GM21390 (cell line): ENCODE measurements at regions not wholly inside any gene's neighbourhood (a gene's known extent, or its start where the extent isn't known, plus 50 kb on each side); places are given as distances from the start of the nearest gene placed in this dataset.
"Not testable (repeated sequence)": the region's sequence is repeated elsewhere in the genome, so short reads cannot be mapped to it uniquely, and the experiment has no call there.

Source experiments
- ATAC-seq: cut with Tn5 transposase; IDR thresholded peaks from one replicate; pipeline ENCODE4 v1.9.1; 2021; ENCODE audit not compliant: unreplicated experiment

DNA sequence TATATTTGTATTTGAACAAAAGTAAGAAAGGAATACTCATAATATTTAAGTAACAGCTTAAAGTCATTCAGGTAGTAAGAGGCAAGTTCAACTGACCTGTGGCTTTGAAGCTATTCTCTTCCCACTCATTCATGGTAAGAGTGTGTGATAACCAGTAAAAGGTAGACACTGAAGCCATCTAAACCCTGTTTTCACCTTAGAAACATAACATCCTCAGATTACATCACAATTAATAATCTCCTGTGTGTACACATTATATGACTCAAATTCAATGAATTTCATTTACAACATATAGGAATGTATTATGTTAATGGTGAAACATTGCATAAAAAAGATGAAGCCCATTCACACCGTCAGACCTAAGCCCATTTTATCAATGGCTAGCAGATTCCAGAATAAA is 364.8 kb upstream of the SNX7 start:
- ATAC-seq: no peak

DNA sequence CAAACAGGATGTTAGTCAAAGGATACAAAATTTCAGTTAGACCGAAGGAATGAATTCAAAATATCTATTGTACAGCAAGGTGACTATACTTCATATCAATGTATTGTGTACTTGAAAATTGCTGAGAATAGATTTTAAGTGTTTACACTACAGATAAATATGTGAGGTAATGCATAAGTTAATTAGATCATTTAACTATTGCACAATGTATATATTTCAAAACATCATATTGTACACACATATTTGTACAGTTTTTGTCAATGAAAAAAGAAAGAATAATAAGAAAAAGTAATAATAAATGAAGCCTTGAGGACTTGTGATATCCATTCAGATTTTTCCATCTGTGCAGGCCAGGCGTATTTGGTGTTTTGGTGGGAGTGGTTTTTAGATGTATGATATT is 367.4 kb upstream of the SNX7 start:
- no peak for ATAC-seq

DNA sequence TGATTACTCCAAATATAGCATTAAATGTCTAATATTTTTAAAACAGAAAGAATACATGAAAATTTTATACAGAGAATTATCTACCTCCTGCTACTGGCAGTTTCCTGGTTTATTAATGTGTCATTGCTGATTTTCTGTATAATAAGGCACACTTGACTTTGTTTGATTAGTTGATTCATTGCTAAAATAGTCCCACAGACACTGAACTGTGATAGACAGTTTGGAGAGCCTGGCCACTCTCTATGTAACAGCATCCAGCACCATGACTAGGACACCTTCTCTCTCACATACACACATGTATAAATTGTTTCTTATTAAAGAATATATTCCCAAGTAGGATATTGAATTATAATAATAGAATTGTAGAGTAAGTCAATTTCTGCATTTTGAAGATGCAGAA is 368.5 kb upstream of the SNX7 start:
- ATAC-seq: no peak

DNA sequence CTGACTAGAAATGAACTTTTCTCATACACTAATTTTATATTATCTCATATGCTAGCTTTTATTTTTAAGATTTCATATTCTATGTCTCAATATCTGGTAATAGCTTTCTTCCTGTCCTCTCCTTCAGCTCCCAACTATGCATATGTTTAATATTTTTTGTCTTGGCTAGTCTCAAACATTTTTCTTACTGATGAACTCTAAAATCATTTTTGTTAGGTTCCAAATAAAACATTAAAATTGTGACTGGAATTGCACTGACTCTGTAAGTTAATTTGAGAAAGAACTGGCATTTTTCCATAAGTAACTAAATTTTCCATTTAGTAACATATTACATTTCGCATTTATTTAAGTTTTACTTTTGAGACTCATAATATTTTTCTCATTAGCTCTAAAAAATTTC is 368.5 kb upstream of the DPYD start:
- ATAC-seq: no peak

DNA sequence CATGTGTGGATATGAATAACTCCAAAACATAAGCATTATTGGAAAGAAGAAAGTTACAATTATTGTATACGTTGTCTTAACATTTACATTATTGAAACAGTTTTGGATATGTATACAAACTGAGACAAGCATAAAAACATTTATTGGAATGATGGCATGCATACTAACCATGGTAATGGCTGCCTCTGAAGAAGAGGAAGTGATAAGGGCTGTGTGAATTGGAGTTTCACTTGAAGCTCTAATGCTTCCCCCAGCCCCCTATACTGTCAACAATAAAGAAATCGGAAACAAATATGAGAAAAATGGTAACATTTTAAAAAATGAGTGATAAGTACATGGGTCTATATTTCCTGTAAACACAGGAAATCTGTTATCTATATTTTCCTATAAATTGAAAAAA is 367.7 kb upstream of the DPYD start:
- ATAC-seq: no peak

DNA sequence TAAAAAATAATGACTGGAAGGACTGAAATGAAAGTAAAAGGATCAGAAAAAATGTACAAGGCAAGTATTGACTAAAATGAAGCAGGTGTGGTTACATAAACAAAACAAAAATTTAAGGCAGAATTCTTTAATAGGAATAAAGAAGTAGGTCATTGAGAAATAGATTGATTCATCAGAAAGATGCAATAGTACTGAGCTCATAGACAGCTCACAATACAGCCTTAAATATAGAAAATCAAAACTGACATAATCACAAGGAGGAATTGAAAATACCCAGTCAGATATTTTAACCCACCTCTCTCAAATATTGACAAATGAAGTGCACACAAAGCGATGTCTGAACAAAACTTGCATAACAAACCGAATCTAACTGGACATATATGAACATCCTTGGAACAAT is 366.8 kb upstream of the DPYD start:
- ATAC-seq: no peak

DNA sequence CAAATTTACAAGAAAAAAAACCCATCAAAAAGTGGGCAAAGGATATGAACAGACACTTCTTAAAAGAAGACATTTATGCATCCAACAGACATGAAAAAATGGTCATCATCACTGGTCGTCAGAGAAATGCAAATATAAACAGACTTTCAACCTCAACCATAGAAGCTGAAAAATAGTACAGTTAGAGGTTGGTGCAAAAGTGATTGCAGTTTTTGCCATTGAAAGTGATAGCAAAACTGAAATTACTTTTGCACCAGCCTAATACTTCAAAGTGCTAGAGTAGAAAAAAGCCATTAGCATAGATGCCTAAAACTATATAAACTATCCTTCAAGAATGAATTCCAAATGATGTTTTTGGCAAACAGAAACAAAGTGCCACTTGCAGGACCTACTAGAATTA is 365.8 kb upstream of the DPYD start:
- ATAC-seq: peak; percentile 52

DNA sequence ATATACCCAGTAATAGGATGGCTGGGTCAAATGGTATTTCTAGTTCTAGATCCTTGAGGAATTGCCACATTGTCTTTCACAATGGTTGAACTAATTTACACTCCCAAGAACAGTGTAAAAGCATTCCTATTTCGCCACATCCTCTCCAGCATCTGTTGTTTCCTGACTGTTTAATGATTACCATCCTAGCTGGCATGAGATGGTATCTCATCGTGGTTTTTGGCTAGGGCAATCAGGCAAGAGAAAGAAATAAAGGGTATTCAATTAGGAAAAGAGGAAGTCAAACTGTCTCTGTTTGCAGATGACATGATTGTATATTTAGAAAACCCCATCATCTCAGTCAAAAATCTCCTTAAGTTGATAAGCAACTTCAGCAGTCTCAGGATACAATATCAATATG is 364.5 kb upstream of the DPYD start:
- ATAC-seq: not testable (repeated sequence)

DNA sequence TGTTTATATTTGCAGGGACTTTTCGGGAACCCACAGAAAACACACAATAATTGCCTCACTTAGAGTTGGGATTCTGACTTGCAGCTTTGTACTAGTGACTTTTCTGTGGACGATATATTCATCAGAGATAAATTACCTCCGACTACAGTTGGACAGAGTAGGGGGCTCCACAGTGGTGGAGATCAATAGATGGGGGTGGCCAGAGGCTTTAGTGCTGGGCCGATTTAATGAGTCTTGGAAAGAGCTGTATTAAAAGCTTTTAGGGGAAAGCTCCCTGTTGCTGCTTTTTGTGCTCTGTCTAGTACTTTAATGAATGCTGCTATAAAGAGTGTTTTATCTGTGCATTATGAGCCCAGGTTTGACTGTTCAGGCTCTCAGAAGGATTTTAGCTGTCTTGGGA is 359.2 kb upstream of the DPYD start:
- ATAC-seq: no peak

DNA sequence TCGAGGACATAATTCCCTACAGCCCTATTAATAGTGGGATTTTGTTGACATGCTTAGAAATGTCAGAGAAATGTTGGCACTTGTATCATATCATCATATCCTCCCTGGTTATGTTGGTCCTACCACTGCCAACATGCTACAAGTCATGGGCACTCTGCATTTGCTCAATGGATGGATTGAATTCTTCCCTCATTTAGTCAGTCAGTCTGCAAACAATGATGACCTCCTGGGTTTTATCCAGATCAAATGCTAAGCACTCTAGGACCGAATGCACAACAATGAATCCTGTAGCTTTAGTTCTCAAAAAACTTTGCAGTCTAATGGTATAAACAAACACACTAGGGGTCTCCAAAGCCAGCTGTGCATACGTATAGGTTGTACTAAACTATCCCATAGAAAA is 357.2 kb upstream of the DPYD start:
- ATAC-seq: no peak

DNA sequence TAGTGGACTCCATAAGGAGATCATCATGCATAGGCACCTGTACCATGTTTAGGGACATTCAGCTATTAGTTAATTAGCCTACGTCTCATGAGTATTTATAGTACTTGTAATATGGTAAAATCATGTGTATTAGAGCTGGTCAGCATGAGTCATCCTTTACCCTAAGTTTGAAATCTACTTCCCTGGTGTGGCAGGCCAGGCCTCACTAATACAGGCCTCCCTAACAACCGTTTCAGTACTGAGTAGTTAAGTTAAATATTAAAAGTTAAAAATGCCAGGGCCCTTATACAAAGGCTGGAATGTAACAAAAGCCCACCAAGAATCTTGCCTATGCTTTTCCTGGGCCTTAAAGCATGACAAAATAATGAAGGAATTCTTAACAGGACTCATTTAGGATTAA is 356.3 kb upstream of the DPYD start:
- ATAC-seq: no peak

DNA sequence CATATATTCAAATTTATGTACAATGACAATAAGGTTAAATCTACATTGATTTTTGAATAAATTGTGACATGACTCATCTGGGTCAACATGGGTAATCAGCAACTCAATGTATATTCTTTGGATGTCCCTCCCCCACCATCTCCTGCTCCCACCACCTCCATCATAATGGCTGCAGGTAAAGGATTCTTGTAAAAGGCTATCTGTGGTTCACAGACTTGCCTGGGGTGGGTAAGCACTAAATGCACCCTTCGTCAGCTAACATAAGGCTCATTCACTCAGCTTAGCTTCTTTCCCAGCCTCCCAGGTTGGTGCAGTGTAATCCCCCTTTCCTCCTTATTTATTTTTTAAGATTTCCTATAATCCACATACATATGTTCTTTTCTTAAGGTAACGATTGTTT is 355.7 kb upstream of the DPYD start:
- no peak for ATAC-seq

DNA sequence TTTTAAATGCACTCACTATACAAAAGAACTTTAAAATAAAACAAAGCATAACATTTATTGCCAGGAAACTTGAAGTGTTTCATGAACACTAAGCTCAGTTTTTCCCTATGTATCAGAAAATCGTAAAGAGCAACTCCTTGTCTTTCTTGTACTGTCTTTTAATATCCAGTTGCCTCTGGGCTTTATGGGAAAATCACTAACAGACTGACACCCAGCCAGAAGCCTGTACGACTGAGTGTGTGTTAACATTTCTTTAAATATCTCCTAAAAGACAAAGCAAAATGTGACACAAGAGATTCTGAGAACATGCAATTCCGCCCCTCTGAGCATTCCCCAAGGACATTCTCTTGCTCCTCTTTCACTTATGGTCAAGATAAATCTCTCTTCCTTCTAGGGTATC is 347.5 kb upstream of the DPYD start:
- no peak for ATAC-seq

DNA sequence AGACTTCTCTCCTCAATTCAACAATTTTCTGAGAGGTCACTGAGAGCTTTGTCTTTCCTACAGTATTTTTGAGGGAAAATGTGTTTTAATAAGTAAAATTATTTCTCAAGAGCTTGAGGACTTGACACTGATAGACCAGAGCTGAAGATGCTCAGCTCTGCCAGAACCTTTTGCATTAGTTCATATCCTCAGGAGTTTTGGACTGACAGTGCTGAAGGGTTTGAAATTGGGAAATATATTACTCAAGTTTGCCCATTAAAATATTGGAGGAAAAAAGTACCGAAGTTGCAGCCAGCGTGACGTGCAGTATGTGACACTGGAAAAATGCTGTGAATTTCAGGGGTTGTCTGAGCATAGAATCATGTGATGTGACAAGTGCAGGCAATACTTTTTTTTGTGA is 346.6 kb upstream of the DPYD start:
- ATAC-seq: no peak

DNA sequence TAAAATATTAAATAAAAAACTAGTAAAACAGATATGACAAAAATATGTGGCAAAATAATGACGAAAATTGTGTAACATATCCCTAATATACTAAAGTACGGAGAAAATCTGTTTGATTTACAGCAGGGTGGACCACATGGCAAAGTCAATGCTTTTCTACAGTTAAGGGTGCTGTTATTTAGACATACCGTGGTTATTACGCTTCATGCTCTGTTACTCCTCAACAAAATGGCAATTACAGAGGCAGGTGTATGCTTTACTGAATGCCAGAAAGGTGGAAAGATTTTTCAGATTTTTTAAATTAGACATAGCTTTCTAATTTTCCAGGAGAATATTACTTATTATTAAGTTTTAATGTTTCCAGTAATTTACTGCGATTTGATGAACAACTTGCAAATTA is 343.9 kb upstream of the DPYD start:
- ATAC-seq: no peak

DNA sequence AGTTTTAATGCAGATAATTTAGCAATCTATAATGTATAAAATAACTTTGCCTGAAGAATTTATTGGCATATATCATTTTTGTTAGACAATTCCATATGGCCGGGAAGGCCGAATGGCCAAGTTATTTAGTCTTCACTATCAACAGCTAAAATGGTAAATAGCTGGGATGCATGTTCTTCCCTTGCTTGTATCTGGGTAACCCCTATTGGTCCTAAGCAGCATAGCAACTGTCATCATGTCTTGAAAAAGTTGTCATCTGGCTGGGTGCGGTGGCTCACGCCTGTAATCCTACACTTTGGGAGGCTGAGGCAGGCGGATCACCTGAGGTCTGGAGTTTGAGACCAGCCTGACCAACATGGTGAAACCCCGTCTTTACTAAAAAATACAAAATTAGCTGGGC is 340.0 kb upstream of the DPYD start:
- no peak for ATAC-seq

DNA sequence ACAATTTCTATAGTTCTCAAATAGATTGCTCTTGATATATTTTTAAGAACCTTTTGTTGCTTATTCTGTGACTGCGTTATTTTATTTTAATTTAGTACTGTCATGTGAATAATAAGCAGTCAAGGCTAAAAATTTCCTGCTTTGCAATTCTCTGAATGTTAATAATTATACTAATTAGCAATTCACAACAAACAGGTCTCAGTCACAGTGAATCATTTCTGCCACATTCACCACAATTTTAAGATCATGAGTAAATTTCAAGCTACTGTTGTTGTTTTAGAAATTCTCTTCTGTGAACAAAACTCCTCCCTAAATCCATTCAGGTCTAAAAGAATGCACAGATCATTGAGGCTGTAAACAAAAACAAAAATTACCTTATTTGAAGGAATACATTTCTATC is 339.6 kb upstream of the DPYD start:
- ATAC-seq: no peak

DNA sequence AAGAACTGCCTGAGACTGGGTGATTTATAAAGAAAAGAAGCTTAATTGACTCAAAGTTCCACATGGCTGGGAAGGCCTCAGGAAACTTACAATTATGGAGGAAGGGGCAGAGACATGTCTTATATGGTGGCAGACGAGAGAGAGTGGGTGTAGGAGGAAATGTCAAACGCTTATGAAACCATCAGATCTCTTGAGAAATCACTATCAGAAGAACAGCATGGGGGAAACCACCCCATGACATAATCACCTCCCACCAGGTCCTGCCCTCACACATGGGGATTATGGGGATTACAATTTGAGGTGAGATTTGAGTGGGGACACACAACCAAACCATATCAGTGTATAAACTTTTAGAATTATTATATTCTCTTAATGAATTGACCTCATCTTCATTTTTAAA is 335.9 kb upstream of the DPYD start:
- no peak for ATAC-seq

DNA sequence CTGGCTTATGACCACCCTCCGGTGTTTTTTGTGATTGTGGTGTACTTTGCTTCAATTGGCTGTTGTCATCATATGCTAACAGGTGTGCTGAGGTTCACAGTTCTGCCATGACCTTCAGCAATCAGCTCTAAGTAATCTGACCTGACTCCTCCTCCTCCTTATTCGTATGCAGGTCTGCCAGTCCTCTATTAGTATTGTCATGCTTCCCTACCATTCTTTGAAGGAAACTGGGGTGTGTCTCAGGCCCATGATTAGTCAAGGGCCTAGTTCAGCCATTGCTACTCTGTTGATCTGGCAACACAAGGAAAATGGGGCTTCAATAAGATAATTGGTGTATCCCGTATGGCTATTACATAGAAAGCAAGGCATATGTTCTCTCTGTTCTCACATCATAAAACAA is 332.3 kb upstream of the DPYD start:
- no peak for ATAC-seq

DNA sequence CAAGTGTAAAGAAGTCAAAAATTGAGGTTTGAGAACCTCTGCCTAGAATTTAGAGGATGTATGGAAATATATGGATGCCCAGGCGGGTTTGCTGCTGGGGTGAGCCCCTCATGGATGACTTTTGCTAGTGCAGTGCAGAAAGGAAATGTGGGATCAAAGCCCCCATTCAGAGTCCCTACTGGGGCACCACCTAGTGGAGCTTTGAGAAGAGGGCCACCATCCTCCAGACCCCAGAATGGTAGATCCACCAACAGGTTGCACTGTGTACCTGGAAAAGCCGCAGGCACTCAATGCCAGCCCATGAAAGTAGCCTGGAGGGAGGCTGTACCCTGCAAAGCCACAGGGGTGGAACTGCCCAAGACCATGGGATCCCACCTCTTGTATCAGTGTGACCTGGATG is 330.7 kb upstream of the DPYD start:
- no peak for ATAC-seq

DNA sequence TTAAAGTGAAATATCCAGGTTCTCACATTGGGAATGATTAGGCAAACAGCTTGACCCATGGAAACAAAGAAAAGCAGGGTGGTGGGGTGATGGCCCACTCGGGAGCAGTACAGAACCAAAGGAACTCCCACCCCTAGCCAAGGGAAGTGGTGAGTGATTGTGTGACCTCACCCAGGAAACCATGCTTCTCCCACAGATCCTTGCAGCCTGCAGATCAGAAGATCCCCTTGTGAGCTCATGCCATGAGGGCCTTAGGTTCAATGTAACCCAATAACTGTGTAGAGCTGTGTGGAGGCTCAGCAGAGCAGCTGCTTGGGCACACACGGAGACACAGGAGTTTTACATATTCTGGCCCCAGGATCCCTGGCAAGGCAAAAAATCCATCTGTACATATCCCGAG is 311.8 kb upstream of the DPYD start:
- ATAC-seq: no peak

DNA sequence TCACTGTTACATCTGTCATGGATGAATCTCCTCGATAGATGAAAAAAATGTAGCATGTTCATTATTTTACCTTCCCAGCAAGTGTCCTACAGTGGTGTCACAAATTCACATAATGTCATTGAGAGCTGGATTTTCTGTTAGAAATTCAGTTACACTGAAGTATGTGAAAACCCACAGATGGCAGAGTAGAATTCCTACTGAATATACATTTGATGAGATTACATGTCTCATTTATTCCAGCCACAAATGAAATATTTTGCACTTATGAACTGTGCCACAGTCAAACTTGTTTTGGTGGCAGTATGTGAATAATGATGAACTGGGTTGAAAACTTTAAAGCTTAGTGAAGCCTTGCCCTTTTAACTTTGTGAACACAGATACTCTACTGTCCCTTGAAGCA is 301.9 kb upstream of the DPYD start:
- no peak for ATAC-seq

DNA sequence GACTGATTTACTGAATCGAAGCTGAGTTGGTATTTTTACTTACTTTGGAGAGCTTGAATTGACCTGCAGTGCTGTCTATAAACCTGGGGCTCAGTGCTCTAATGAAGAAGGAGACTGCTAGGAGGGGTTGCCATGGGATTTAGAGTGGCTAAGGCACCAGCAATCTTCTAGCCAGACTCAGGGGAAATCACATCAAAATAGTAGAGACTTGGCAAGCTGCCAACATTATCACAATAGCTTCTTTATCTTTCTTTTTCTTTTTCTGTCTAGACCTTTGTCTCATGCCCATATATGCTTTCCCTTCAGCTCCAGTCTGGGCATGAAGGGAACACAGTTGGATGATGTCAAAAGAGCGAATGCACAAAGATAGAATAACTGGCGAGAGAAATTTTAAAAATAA is 301.1 kb upstream of the DPYD start:
- no peak for ATAC-seq

DNA sequence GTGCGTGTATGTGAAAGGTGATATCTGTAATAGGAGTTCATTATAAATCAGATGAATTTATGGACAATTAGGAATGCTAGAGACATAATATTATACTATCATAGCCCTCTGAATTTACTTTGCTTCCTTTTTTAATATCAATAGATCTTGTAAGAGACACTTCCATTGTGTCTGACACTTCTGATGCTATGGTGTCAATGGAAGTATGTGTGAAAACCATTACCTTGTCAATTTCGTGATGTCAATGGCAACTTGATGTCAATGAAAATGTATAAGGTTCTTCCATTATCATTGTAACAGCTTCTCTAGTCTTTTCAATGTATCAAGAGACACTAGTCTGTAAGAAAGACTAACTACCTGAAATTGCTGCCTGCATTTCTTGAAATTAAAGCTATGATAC is 296.8 kb upstream of the DPYD start:
- ATAC-seq: no peak
